GM18498 (cell line): ENCODE measurements at regions not wholly inside any gene's neighbourhood (a gene's known extent, or its start where the extent isn't known, plus 50 kb on each side); places are given as distances from the start of the nearest gene placed in this dataset.

Experiments used
- ATAC-seq: cut with Tn5 transposase; IDR thresholded peaks from one replicate; pipeline ENCODE4 v1.9.1; 2021; ENCODE audit warnings: mild to moderate bottlenecking, moderate library complexity; ENCODE audit not compliant: unreplicated experiment

- no peak for ATAC-seq
Observed at GRCh38 chr6:54009052-54009654, 102.1 kb upstream of the MLIP start.

GRCh38 chr6:54010340-54011276 lies 100.6 kb upstream of the MLIP start:
- ATAC-seq = no peak

GRCh38 chr6:54011277-54011648 lies 100.0 kb upstream of the MLIP start:
- ATAC-seq = no peak

GRCh38 chr6:54013966-54014365 lies 97.3 kb upstream of the MLIP start:
- ATAC-seq = no peak

- ATAC-seq = no peak
Observed at GRCh38 chr6:54014440-54014839, 96.8 kb upstream of the MLIP start.

GRCh38 chr6:54017877-54018276 lies 93.4 kb upstream of the MLIP start:
- no peak for ATAC-seq

GRCh38 chr6:54018722-54019121 lies 92.5 kb upstream of the MLIP start:
- no peak for ATAC-seq

GRCh38 chr6:54019860-54020259 lies 91.4 kb upstream of the MLIP start:
- no peak for ATAC-seq

GRCh38 chr6:54020334-54020733 lies 90.9 kb upstream of the MLIP start:
- no peak for ATAC-seq

- no peak for ATAC-seq
Observed at GRCh38 chr6:54026652-54027400, 84.4 kb upstream of the MLIP start.

- no peak for ATAC-seq
Observed at GRCh38 chr6:54028170-54028569, 83.1 kb upstream of the MLIP start.

- ATAC-seq = no peak
Observed at GRCh38 chr6:54029187-54029586, 82.1 kb upstream of the MLIP start.

- ATAC-seq = no peak
Observed at GRCh38 chr6:54031169-54031568, 80.1 kb upstream of the MLIP start.

- no peak for ATAC-seq
Observed at GRCh38 chr6:54037277-54037779, 73.9 kb upstream of the MLIP start.

GRCh38 chr6:54040545-54040944 lies 70.7 kb upstream of the MLIP start:
- no peak for ATAC-seq

GRCh38 chr6:54041239-54041638 lies 70.0 kb upstream of the MLIP start:
- no peak for ATAC-seq

- no peak for ATAC-seq
Observed at GRCh38 chr6:54043360-54043759, 67.9 kb upstream of the MLIP start.

- ATAC-seq = no peak
Observed at GRCh38 chr6:54044059-54044458, 67.2 kb upstream of the MLIP start.

GRCh38 chr6:54048782-54049181 lies 62.5 kb upstream of the MLIP start:
- ATAC-seq = no peak

- no peak for ATAC-seq
Observed at GRCh38 chr6:54050750-54051149, 60.5 kb upstream of the MLIP start.

- no peak for ATAC-seq
Observed at GRCh38 chr6:54053881-54054391, 57.3 kb upstream of the MLIP start.
